CD14-positive monocyte (primary cell): ENCODE measurements at regions not wholly inside any gene's neighbourhood (a gene's known extent, or its start where the extent isn't known, plus 50 kb on each side); places are given as distances from the start of the nearest gene placed in this dataset.

ENCODE experiments used
- DNase-seq, 3 donors: peaks; one replicate each; pipeline ENCODE4 v3.0.0-alpha.2; 2011 to 2022
- H2AFZ ChIP-seq: 2 replicates; pipeline ENCODE4 v1.6.0; 2012; ENCODE audit warnings: mild to moderate bottlenecking, low read depth, low read length, inconsistent platforms; ENCODE audit not compliant: insufficient read depth, poor library complexity, severe bottlenecking
- H3K27ac ChIP-seq, 2 donors: 1 replicate in 1 of 2; 2 replicates in 1 of 2; pipeline ENCODE4 v1.5.1; 2012 to 2013; ENCODE audit warnings: low read length in 2 of 2, control low read depth in 1 of 2, inconsistent platforms in 1 of 2, low read depth in 1 of 2, mild to moderate bottlenecking in 1 of 2
- H3K27me3 ChIP-seq, 2 donors: one replicate each; pipeline versions ENCODE4 v1.6.0 to v1.6.1; 2011 to 2013; ENCODE audit warnings: low read length in 2 of 2; ENCODE audit not compliant: control insufficient read depth in 2 of 2, insufficient read depth in 2 of 2
- H3K36me3 ChIP-seq, 2 donors: replicated peaks in 1 of 2; 1 replicate in 1 of 2; 2 replicates in 1 of 2; pipeline versions ENCODE4 v1.5.1 to v1.6.1; 2012 to 2013; ENCODE audit warnings: low read length in 2 of 2, control low read depth in 1 of 2, inconsistent platforms in 1 of 2, mild to moderate bottlenecking in 1 of 2; ENCODE audit not compliant: insufficient read depth in 2 of 2, control insufficient read depth in 1 of 2
- H3K4me1 ChIP-seq, 2 donors: 1 replicate in 1 of 2; 2 replicates in 1 of 2; pipeline versions ENCODE4 v1.5.1 to v1.6.1; 2012 to 2013; ENCODE audit warnings: low read length in 2 of 2, control low read depth in 1 of 2, inconsistent platforms in 1 of 2, mild to moderate bottlenecking in 1 of 2, moderate library complexity in 1 of 2; ENCODE audit not compliant: insufficient read depth in 2 of 2, control insufficient read depth in 1 of 2
- H3K4me2 ChIP-seq: replicated peaks from 2 replicates; pipeline ENCODE3; 2012; ENCODE audit warnings: low read length, moderate library complexity, mild to moderate bottlenecking; ENCODE audit not compliant: poor library complexity, severe bottlenecking; ENCODE audit errors: extremely low read depth
- H3K4me3 ChIP-seq, 3 experiments: fragments of 200-600 bp in 1 of 3; sonication (generic) in 1 of 3; replicated peaks in 1 of 3; 1 replicate in 2 of 3; 2 replicates in 1 of 3; pipeline ENCODE4 v1.5.1; 2011 to 2013; ENCODE audit warnings: low read length in 3 of 3, mild to moderate bottlenecking in 3 of 3, control low read depth in 2 of 3, low read depth in 2 of 3, inconsistent platforms in 1 of 3, moderate library complexity in 1 of 3
- H3K79me2 ChIP-seq: 2 replicates; pipeline ENCODE4 v1.6.0; 2012; ENCODE audit warnings: mild to moderate bottlenecking, control low read depth, inconsistent platforms, low read length, moderate library complexity; ENCODE audit not compliant: insufficient read depth
- H3K9ac ChIP-seq: 2 replicates; pipeline ENCODE4 v1.6.0; 2017; ENCODE audit warnings: low read length, mild to moderate bottlenecking; ENCODE audit not compliant: insufficient read depth, poor library complexity, severe bottlenecking
- H3K9me3 ChIP-seq, 2 donors: replicated peaks in 1 of 2; 1 replicate in 1 of 2; 2 replicates in 1 of 2; pipeline versions ENCODE4 v1.5.1 to v1.6.1; 2012 to 2013; ENCODE audit warnings: low read length in 2 of 2, control low read depth in 1 of 2; ENCODE audit not compliant: control insufficient read depth in 1 of 2, insufficient read depth in 1 of 2
- H4K20me1 ChIP-seq: 2 replicates; pipeline ENCODE4 v1.6.0; 2012; ENCODE audit warnings: mild to moderate bottlenecking, low read length, control low read depth, moderate library complexity; ENCODE audit not compliant: insufficient read depth
- H3K27ac Mint-ChIP-seq, 7 donors: one replicate each; pipeline ENCODE4 v1.8.0; 2020; ENCODE audit warnings: mild to moderate bottlenecking in 7 of 7, mixed read lengths in 7 of 7, moderate library complexity in 6 of 7, inconsistent platforms in 2 of 7
- H3K27me3 Mint-ChIP-seq, 3 donors: one replicate each; pipeline ENCODE4 v1.8.0; 2021 to 2022; ENCODE audit warnings: low read depth in 3 of 3, mild to moderate bottlenecking in 3 of 3, mixed read lengths in 3 of 3, moderate library complexity in 3 of 3, inconsistent platforms in 1 of 3
- H3K36me3 Mint-ChIP-seq, 2 donors: one replicate each; pipeline ENCODE4 v1.8.0; 2020; ENCODE audit warnings: mixed read lengths in 2 of 2, inconsistent platforms in 1 of 2, mild to moderate bottlenecking in 1 of 2
- H3K4me1 Mint-ChIP-seq: one replicate; pipeline ENCODE4 v1.8.0; 2020; ENCODE audit warnings: mild to moderate bottlenecking, mixed read lengths
- H3K4me3 Mint-ChIP-seq, 2 donors: one replicate each; pipeline ENCODE4 v1.8.0; 2020; ENCODE audit warnings: mild to moderate bottlenecking in 2 of 2, mixed read lengths in 2 of 2, moderate library complexity in 1 of 2
- H3K9me3 Mint-ChIP-seq, 7 donors: one replicate each; pipeline ENCODE4 v1.8.0; 2020 to 2022; ENCODE audit warnings: mixed read lengths in 7 of 7, mild to moderate bottlenecking in 6 of 7, moderate library complexity in 6 of 7, inconsistent platforms in 2 of 7
- WGBS: methylation state at CpG from one replicate; pipeline ENCODE4 v1.1.5; 2013; ENCODE audit warnings: missing lambda C conversion rate; ENCODE audit not compliant: insufficient coverage; 5-methylcytosine and 5-hydroxymethylcytosine counted together
- intact Hi-C, 2 donors: fragments of 100-400 bp; cut with micrococcal nuclease; formaldehyde crosslinking; loops; one replicate each; pipeline versions ENCODE4 v1.15.0 to v1.15.1; 2023
- TF ChIP-seq, protein P1 (sequence below): fragments of 200-600 bp; IDR thresholded peaks from one replicate; pipeline ENCODE4 v1.8.0; 2022; ENCODE audit warnings: antibody characterized with exemption, mild to moderate bottlenecking

GRCh38 chr7:156430109-156430508, 210.5 kb upstream of the RNF32 start:
- no peak overlapping the region for H3K27ac ChIP-seq
- H3K27me3 Mint-ChIP-seq: peaks cover 0 to 6% (median 2%) of the 10 kb centered on the region in 3 donors
- H3K4me3 ChIP-seq: no peak overlapping the region
- H3K4me2 ChIP-seq: no peak overlapping the region
- no peaks in the 10 kb centered on the region for H3K36me3 Mint-ChIP-seq
- H3K36me3 ChIP-seq: no peaks in the 10 kb centered on the region
- no peaks in the 10 kb centered on the region for H3K27me3 ChIP-seq
- WGBS: 83% methylated on average over 6 of the region's 7 CpGs
- H3K9me3 ChIP-seq: no peaks in the 10 kb centered on the region
- TF ChIP-seq, protein P1, sequence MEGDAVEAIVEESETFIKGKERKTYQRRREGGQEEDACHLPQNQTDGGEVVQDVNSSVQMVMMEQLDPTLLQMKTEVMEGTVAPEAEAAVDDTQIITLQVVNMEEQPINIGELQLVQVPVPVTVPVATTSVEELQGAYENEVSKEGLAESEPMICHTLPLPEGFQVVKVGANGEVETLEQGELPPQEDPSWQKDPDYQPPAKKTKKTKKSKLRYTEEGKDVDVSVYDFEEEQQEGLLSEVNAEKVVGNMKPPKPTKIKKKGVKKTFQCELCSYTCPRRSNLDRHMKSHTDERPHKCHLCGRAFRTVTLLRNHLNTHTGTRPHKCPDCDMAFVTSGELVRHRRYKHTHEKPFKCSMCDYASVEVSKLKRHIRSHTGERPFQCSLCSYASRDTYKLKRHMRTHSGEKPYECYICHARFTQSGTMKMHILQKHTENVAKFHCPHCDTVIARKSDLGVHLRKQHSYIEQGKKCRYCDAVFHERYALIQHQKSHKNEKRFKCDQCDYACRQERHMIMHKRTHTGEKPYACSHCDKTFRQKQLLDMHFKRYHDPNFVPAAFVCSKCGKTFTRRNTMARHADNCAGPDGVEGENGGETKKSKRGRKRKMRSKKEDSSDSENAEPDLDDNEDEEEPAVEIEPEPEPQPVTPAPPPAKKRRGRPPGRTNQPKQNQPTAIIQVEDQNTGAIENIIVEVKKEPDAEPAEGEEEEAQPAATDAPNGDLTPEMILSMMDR: no peak
- no peaks in the 10 kb centered on the region for H3K4me1 Mint-ChIP-seq
- H3K4me3 Mint-ChIP-seq: no peak overlapping the region
- peaks cover 0 to 4% (median 1%) of the 10 kb centered on the region in 7 donors for H3K9me3 Mint-ChIP-seq
- no peaks in the 10 kb centered on the region for H4K20me1 ChIP-seq
- H2AFZ ChIP-seq: no peak overlapping the region
- no peak for DNase-seq
- no peak overlapping the region for H3K9ac ChIP-seq
- H3K4me1 ChIP-seq: no peaks in the 10 kb centered on the region
- no peaks in the 10 kb centered on the region for H3K79me2 ChIP-seq
- intact Hi-C loops: no loop called here
- H3K27ac Mint-ChIP-seq: peak overlapping the region in 1 of 7 donors; percentile 47

DNA sequence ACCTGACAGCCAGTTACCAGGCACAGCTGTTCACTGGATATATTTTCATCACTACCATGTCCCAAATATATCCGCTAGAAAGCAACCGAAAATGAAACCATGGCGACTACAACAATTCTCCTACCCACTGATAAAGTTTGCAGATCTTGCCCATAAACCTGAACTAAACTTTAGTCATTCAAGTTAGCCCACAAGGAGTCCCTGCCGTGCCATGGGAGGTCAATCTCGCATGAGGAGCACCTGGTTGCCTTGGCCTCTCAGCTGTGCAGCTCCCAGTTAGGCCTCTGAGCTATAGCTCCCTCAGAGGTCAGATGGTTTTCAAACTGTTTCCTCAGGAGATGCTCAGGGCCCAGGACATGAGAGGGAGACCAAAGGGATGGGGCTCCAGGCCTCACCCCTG, 211.1 kb upstream of the RNF32 start:
- WGBS: 94% methylated on average over 5 of the region's 5 CpGs
- H3K9me3 Mint-ChIP-seq: peaks cover 0 to 4% (median 1%) of the 10 kb centered on the region in 7 donors
- no peak for DNase-seq

More for the DNA sequence above, 211.1 kb upstream of the RNF32 start:
- Histone ChIP-seq H3K79me2 (no peaks in the 10 kb centered on the region), H3K9me3 (no peaks in the 10 kb centered on the region), H3K27ac (no peak overlapping the region), H3K4me3 (no peak overlapping the region), H3K4me2 (no peak overlapping the region), H2AFZ (no peak overlapping the region), H3K4me1 (no peaks in the 10 kb centered on the region), H3K27me3 (no peaks in the 10 kb centered on the region), H3K9ac (no peak overlapping the region), H4K20me1 (no peaks in the 10 kb centered on the region), H3K36me3 (no peaks in the 10 kb centered on the region)
- intact Hi-C loops: no loop called here
- Mint-ChIP-seq H3K27me3 (peaks cover 0 to 4% (median 2%) of the 10 kb centered on the region in 3 donors), H3K4me3 (no peak overlapping the region), H3K36me3 (no peaks in the 10 kb centered on the region), H3K4me1 (no peaks in the 10 kb centered on the region), H3K27ac (no peak overlapping the region)
- TF ChIP-seq, protein P1: no peak
